ENCODE measurements at regions not wholly inside any gene's neighbourhood (a gene's known extent, or its start where the extent isn't known, plus 50 kb on each side); places are given as distances from the start of the nearest gene placed in this dataset.

DNA sequence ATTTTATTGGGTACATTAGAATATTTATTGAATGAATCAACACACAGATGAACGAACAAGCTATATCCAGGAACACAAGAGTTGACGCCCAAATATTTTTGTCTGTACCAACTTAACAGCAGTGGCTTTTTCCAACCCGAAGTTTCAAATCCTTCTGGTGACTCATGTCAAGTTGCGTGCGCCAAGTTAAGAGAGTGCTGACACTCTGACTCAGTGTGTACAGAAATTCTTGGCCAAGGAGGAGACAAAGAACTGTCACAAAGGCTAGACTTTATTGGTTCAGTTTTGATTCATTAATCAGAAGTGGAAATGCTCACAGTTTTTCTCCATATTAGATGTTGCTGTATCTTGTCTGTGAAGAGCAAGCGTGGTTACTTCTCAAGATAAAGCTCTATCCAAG, 59.6 kb upstream of the TSC22D2 start:
- Histone ChIP-seq H3K9ac (ENCODE audit: low read length) (no peak overlapping the region), H4K20me1 (ENCODE audit: insufficient read depth, low read length) (no peaks in the 10 kb centered on the region), H3K4me1 (ENCODE audit: low read length) (no peaks in the 10 kb centered on the region), H3F3A (ENCODE audit: insufficient read depth, low read length) (no peaks in the 10 kb centered on the region), H2AFZ (ENCODE audit: low read length) (no peak overlapping the region), H3K9me3 (replicated peaks; ENCODE audit: insufficient read depth, low read length) (no peaks in the 10 kb centered on the region), H3K4me3 (ENCODE audit: low read length) (no peak overlapping the region), H3K27ac (ENCODE audit: low read length) (no peak overlapping the region), H3K9me2 (replicated peaks; ENCODE audit: insufficient read depth, low read length) (no peaks in the 10 kb centered on the region), H3K36me3 (replicated peaks; ENCODE audit: insufficient read depth, low read length) (no peaks in the 10 kb centered on the region), H3K79me2 (ENCODE audit: low read length) (no peaks in the 10 kb centered on the region), H3K27me3 (replicated peaks; ENCODE audit: insufficient read depth, low read length) (no peaks in the 10 kb centered on the region), H3K4me2 (ENCODE audit: low read depth, low read length) (no peak overlapping the region)
- TF ChIP-seq EZH2phosphoT487 (IDR thresholded peaks at IDR 0.05; ENCODE audit: low read length) (no peak), EZH2 (optimal IDR thresholded peaks at IDR 0.05; ENCODE audit: low read depth, low read length) (no peak)
- TF ChIP-seq, protein P1, sequence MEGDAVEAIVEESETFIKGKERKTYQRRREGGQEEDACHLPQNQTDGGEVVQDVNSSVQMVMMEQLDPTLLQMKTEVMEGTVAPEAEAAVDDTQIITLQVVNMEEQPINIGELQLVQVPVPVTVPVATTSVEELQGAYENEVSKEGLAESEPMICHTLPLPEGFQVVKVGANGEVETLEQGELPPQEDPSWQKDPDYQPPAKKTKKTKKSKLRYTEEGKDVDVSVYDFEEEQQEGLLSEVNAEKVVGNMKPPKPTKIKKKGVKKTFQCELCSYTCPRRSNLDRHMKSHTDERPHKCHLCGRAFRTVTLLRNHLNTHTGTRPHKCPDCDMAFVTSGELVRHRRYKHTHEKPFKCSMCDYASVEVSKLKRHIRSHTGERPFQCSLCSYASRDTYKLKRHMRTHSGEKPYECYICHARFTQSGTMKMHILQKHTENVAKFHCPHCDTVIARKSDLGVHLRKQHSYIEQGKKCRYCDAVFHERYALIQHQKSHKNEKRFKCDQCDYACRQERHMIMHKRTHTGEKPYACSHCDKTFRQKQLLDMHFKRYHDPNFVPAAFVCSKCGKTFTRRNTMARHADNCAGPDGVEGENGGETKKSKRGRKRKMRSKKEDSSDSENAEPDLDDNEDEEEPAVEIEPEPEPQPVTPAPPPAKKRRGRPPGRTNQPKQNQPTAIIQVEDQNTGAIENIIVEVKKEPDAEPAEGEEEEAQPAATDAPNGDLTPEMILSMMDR (IDR thresholded peaks at IDR 0.05; ENCODE audit: low read length), result no peak
- no peak for DNase-seq

DNA sequence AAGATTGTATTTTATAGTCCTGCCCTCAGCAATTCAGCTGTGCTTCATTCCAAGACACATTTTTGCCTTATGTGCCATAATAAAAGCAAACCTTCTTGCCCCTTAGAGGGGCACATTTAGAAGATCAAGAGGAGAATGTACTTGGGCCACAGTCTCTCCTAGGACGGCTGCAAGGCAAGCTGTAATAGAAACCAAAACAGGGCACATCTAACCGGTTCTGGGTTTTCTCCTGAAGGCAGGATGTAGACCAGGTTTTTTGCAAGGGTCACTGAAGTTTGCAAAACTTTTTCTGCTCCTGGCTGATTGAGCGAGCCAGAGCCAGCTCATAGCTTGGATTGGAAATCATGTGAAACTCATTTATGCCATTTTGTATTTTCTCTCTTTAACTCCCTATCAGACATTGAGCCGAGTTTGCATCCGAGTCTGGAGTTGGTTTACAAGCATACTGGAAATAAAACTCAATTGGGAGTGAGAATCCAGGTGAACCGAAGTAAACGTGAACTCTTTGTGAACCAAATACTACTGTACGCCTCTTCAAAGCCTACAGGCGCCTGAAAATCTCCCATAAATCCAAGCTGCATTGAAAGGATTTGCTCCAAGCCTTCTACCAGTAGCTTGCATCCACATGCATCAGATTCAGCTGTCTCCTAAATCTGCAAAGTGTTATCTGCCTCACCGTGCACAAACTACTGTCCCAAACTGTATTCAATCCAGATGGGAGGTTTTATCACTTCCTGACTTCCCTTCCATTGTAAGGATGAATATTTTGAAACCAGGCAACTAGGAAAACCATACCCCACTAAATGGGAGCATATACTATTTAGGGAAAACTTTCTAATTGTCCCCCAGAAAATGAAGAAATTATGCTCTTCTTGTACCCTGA, 60.9 kb upstream of the TSC22D2 start:
- no peak for DNase-seq
- H3K4me1 ChIP-seq (ENCODE audit: low read length), result no peaks in the 10 kb centered on the region
- no peak for TF ChIP-seq EZH2 (optimal IDR thresholded peaks at IDR 0.05; ENCODE audit: low read depth, low read length)
- TF ChIP-seq, protein P1 (IDR thresholded peaks at IDR 0.05; ENCODE audit: low read length), result no peak
- TF ChIP-seq EZH2phosphoT487 (IDR thresholded peaks at IDR 0.05; ENCODE audit: low read length), result no peak
- H3K27me3 ChIP-seq (replicated peaks; ENCODE audit: insufficient read depth, low read length), result no peaks in the 10 kb centered on the region
- no peak overlapping the region for H3K9ac ChIP-seq (ENCODE audit: low read length)
- H3K79me2 ChIP-seq (ENCODE audit: low read length), result no peaks in the 10 kb centered on the region
- no peak overlapping the region for H3K4me2 ChIP-seq (ENCODE audit: low read depth, low read length)
- H3K9me2 ChIP-seq (replicated peaks; ENCODE audit: insufficient read depth, low read length), result no peaks in the 10 kb centered on the region
- no peaks in the 10 kb centered on the region for H3K36me3 ChIP-seq (replicated peaks; ENCODE audit: insufficient read depth, low read length)
- no peaks in the 10 kb centered on the region for H3F3A ChIP-seq (ENCODE audit: insufficient read depth, low read length)
- H3K27ac ChIP-seq (ENCODE audit: low read length), result no peak overlapping the region
- no peak overlapping the region for H3K4me3 ChIP-seq (ENCODE audit: low read length)
- no peaks in the 10 kb centered on the region for H4K20me1 ChIP-seq (ENCODE audit: insufficient read depth, low read length)
- H2AFZ ChIP-seq (ENCODE audit: low read length), result no peak overlapping the region
- H3K9me3 ChIP-seq (replicated peaks; ENCODE audit: insufficient read depth, low read length), result no peaks in the 10 kb centered on the region

DNA sequence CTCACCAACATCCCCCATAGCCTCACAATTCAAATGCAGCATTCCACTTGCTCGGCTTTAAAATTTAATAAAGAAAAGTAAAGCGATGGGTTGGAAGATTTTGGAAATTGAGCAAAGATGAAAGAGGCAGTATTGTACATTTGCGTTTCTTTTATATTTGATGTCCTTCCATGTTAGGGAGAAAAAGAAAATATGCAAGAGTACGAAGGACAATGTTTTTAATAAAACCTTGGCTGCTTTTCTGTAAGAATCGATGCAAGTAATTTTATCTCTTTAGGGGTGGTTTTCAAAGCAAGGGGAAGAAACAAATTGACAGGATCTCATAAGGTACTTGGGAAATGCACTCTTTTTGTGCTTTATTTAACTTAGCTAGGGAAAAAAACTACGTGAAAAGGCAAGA, 61.8 kb upstream of the TSC22D2 start:
- no peaks in the 10 kb centered on the region for H3K79me2 ChIP-seq (ENCODE audit: low read length)
- no peak for TF ChIP-seq EZH2 (optimal IDR thresholded peaks at IDR 0.05; ENCODE audit: low read depth, low read length)
- no peak for TF ChIP-seq EZH2phosphoT487 (IDR thresholded peaks at IDR 0.05; ENCODE audit: low read length)
- TF ChIP-seq, protein P1 (IDR thresholded peaks at IDR 0.05; ENCODE audit: low read length), result no peak
- H3K27ac ChIP-seq (ENCODE audit: low read length), result no peak overlapping the region
- no peaks in the 10 kb centered on the region for H3K9me3 ChIP-seq (replicated peaks; ENCODE audit: insufficient read depth, low read length)
- H3K27me3 ChIP-seq (replicated peaks; ENCODE audit: insufficient read depth, low read length), result no peaks in the 10 kb centered on the region
- no peaks in the 10 kb centered on the region for H4K20me1 ChIP-seq (ENCODE audit: insufficient read depth, low read length)
- H3K4me1 ChIP-seq (ENCODE audit: low read length), result no peaks in the 10 kb centered on the region
- no peak overlapping the region for H3K9ac ChIP-seq (ENCODE audit: low read length)
- no peaks in the 10 kb centered on the region for H3F3A ChIP-seq (ENCODE audit: insufficient read depth, low read length)
- no peak overlapping the region for H3K4me2 ChIP-seq (ENCODE audit: low read depth, low read length)
- H2AFZ ChIP-seq (ENCODE audit: low read length), result no peak overlapping the region
- H3K9me2 ChIP-seq (replicated peaks; ENCODE audit: insufficient read depth, low read length), result no peaks in the 10 kb centered on the region
- no peak for DNase-seq
- no peak overlapping the region for H3K4me3 ChIP-seq (ENCODE audit: low read length)
- no peaks in the 10 kb centered on the region for H3K36me3 ChIP-seq (replicated peaks; ENCODE audit: insufficient read depth, low read length)
